HepG2 (cell line): ENCODE measurements at regions not wholly inside any gene's neighbourhood (a gene's known extent, or its start where the extent isn't known, plus 50 kb on each side); places are given as distances from the start of the nearest gene placed in this dataset.
A peak's percentile ranks its signal among the peaks of the same experiment; 100 is the strongest.

ENCODE experiments used
- ATAC-seq: fragments of 200-7000 bp; cut with Tn5 transposase; 3 replicates; pipeline ENCODE4 v1.9.1; 2020; ENCODE audit warnings: mild to moderate bottlenecking, moderate library complexity
- BruUV-seq: library from RNA; stranded (reverse); fragments of 400-500 nt; replicated peaks from 2 replicates; lab custom pipeline; 2021; lab: Mats Ljungman, UMichigan
- CTCF ChIA-PET: fragments of 300-600 bp; formaldehyde crosslinking; extraction: SDS; loops from one replicate; lab custom pipeline; 2021; ENCODE audit warnings: low total read pairs, inconsistent platforms, low intra/inter-chr PET ratio; lab: Yijun Ruan, JAX
- POLR2A ChIA-PET: fragments of 350-600 bp; sonication (Branson Sonifier 250); formaldehyde crosslinking; loops from one replicate; lab custom pipeline; 2020; ENCODE audit warnings: antibody characterized with exemption, inconsistent platforms; lab: Yijun Ruan, JAX
- DNase-seq: peaks from one replicate; pipeline ENCODE4 v3.0.0-alpha.2; 2015; ENCODE audit warnings: low spot score
- FAIRE-seq: peaks from 3 replicates; lab custom pipeline; 2011; peaks lifted over from hg19 to GRCh38; lab: Jason Lieb, UNC
- H2AFZ ChIP-seq: one replicate; pipeline ENCODE4 v1.6.1; 2011; ENCODE audit warnings: low read length, inconsistent platforms
- H3K27ac ChIP-seq: fragments of 300-600 bp; 3 replicates; pipeline ENCODE4 v1.8.0; 2011; ENCODE audit warnings: mixed run types, mild to moderate bottlenecking, mixed read lengths, low read length, inconsistent platforms; ENCODE audit not compliant: insufficient read depth; ENCODE audit errors: extremely low read length
- H3K27me3 ChIP-seq, 2 experiments: fragments of 200-600 bp in 1 of 2; 2 replicates in 1 of 2; 3 replicates in 1 of 2; pipeline versions ENCODE4 v1.6.0 to v1.8.0; 2011; ENCODE audit warnings: low read length in 2 of 2, mild to moderate bottlenecking in 2 of 2, moderate library complexity in 2 of 2, inconsistent platforms in 1 of 2; ENCODE audit not compliant: insufficient read depth in 2 of 2, control insufficient read depth in 1 of 2
- H3K36me3 ChIP-seq, 2 experiments: fragments of 200-600 bp in 1 of 2; replicated peaks in 1 of 2; 2 replicates in 1 of 2; 3 replicates in 1 of 2; pipeline versions ENCODE4 v1.5.1 to v1.8.0; 2011; ENCODE audit warnings: low read length in 2 of 2, inconsistent platforms in 1 of 2; ENCODE audit not compliant: insufficient read depth in 2 of 2, control insufficient read depth in 1 of 2
- H3K4me1 ChIP-seq: 2 replicates; pipeline ENCODE4 v1.5.1; 2012; ENCODE audit warnings: low read length, inconsistent platforms; ENCODE audit not compliant: insufficient read depth
- H3K4me2 ChIP-seq: 2 replicates; pipeline ENCODE4 v1.6.0; 2011; ENCODE audit warnings: low read depth, low read length, inconsistent platforms
- H3K4me3 ChIP-seq, 3 experiments: fragments of 200-600 bp in 1 of 3; sonication (generic), shearing (Covaris generic) in 1 of 3; replicated peaks in 1 of 3; 2 replicates each; pipeline ENCODE4 v1.5.1; 2011 to 2016; ENCODE audit warnings: low read length in 3 of 3, inconsistent platforms in 2 of 3, low read depth in 2 of 3, mild to moderate bottlenecking in 2 of 3, control low read depth in 1 of 3, mixed read lengths in 1 of 3; ENCODE audit not compliant: insufficient read depth in 1 of 3
- H3K79me2 ChIP-seq: one replicate; pipeline ENCODE4 v1.6.1; 2011; ENCODE audit warnings: low read length, inconsistent platforms; ENCODE audit not compliant: insufficient read depth
- H3K9ac ChIP-seq: 2 replicates; pipeline ENCODE4 v1.6.0; 2011; ENCODE audit warnings: mild to moderate bottlenecking, low read depth, low read length, inconsistent platforms; ENCODE audit not compliant: insufficient read depth
- H3K9me3 ChIP-seq: 2 replicates; pipeline ENCODE4 v1.5.1; 2012; ENCODE audit warnings: mild to moderate bottlenecking, low read length
- H4K20me1 ChIP-seq: 2 replicates; pipeline ENCODE4 v1.6.0; 2011; ENCODE audit warnings: inconsistent platforms, mild to moderate bottlenecking, low read length, moderate library complexity; ENCODE audit not compliant: insufficient read depth
- KAT2B ChIP-seq: fragments of 150-350 bp; IDR thresholded peaks from 2 replicates; pipeline ENCODE4 v1.6.1; 2014; ENCODE audit warnings: low read depth, low read length, borderline replicate concordance
- NR2F2 ChIP-seq: IDR thresholded peaks from 2 replicates; pipeline ENCODE4 v1.6.1; 2012; ENCODE audit warnings: low read depth, inconsistent platforms, borderline replicate concordance
- TBX3 ChIP-seq: fragments of 450-650 bp; IDR thresholded peaks from 2 replicates; pipeline ENCODE4 v1.6.1; 2017; ENCODE audit warnings: antibody characterized with exemption, mild to moderate bottlenecking, inconsistent platforms, borderline replicate concordance
- ZNF333 ChIP-seq: sonication (generic); formaldehyde crosslinking; IDR thresholded peaks from 2 replicates; pipeline ENCODE4 v1.4.0; 2020; ENCODE audit warnings: mild to moderate bottlenecking, missing genetic modification reagents, borderline replicate concordance
- WGBS: methylation state at CpG from one replicate; pipeline ENCODE4 v1.1.6; 2017; ENCODE audit warnings: low lambda C conversion rate; 5-methylcytosine and 5-hydroxymethylcytosine counted together
- in situ Hi-C: cut with HindIII; loops from 2 replicates; pipeline ENCODE4 v1.10.0; 2017; ENCODE audit warnings: low pct_unique_long_range_greater_than_20kb; ENCODE audit not compliant: extremely low pct_ligation_motif_present
- intact Hi-C: fragments of 100-400 bp; cut with micrococcal nuclease; formaldehyde crosslinking; loops from one replicate; pipeline ENCODE4 v1.10.0; 2022; ENCODE audit not compliant: unreplicated experiment
- TF ChIP-seq, protein P1 (sequence below): sonication (generic); formaldehyde crosslinking; IDR thresholded peaks from 2 replicates; pipeline ENCODE4 v1.4.0; 2020; ENCODE audit warnings: missing genetic modification reagents, borderline replicate concordance
- TF ChIP-seq, protein P2 (sequence below): sonication (generic); formaldehyde crosslinking; IDR thresholded peaks from 2 replicates; pipeline ENCODE4 v1.5.0; 2020; ENCODE audit warnings: mild to moderate bottlenecking, missing genetic modification reagents, moderate library complexity

DNA sequence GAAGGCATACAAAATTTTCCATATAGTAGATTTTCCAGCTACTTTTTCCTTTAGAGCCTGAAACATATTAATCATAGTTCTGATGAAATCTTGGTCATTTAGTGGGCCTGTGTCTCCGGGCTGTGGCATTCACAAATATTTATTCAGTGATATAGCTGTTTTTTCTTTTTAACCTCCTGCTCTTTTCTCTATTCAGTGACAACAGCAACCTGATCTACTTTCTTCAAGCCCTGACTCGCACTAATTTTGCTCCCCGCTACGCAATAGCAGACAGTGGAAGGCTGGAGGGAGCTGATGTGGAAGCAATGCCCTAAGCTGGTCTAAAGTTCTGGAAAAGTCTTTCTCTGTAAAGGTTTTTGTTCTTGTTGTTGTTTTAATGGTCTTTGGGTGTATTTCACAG is 289.7 kb downstream of the SLITRK6 start:
- Histone ChIP-seq H3K36me3 (no peaks in the 10 kb centered on the region), H3K27me3 (no peaks in the 10 kb centered on the region), H3K79me2 (no peaks in the 10 kb centered on the region), H3K9me3 (no peaks in the 10 kb centered on the region), H3K27ac (no peak overlapping the region), H2AFZ (no peak overlapping the region), H3K4me3 (no peak overlapping the region), H3K4me1 (no peaks in the 10 kb centered on the region), H3K9ac (no peak overlapping the region), H3K4me2 (no peak overlapping the region), H4K20me1 (no peaks in the 10 kb centered on the region)
- intact Hi-C loops: no loop called here
- ChIA-PET CTCF (no interaction called here), POLR2A (no interaction called here)
- no peak for FAIRE-seq
- BruUV-seq: no TSS peak
- in situ Hi-C loops: no loop called here
- no peak for DNase-seq
- ATAC-seq: no peak
- no peak for TF ChIP-seq TBX3
- no peak for TF ChIP-seq ZNF333 (CRISPR knock-in tag)
- WGBS: 15% methylated on average over 4 of the region's 4 CpGs

DNA sequence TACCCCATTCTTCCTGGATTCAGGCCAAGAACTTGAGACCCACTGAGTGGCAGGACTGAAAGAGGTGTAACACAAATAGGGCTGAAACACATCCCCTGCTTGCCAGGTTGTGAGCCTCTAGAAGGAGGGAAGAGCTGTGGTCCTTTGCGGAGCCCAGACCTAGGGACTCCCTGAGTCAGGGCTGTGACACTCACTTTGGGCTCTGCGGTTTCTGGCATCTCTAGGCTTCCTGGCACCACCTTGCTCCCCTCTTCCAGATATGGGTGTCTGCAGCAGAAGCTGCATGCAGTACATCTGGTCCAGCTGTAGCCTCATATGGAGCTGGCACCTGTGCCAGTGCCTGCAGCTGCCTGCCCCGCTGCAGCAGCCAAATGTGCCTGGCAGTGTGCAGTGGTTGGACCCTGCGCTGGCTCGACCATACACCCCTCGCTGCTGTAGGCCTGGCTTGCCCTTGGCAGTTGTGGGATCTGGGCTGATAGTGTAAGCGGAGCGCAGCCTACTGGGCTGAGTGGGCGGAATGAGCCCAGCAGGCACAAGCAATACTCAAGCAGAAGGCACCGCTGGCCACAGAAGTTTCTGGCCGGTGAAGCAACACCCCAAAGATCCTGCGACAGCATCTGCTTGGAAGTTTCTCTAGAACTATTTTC is 290.4 kb downstream of the SLITRK6 start:
- WGBS: 22% methylated on average over 2 of the region's 12 CpGs
- no peak overlapping the region for H2AFZ ChIP-seq
- in situ Hi-C loops: no loop called here
- H3K4me3 ChIP-seq: no peak overlapping the region
- no peaks in the 10 kb centered on the region for H3K79me2 ChIP-seq
- H3K4me2 ChIP-seq: no peak overlapping the region
- TF ChIP-seq, protein P1, sequence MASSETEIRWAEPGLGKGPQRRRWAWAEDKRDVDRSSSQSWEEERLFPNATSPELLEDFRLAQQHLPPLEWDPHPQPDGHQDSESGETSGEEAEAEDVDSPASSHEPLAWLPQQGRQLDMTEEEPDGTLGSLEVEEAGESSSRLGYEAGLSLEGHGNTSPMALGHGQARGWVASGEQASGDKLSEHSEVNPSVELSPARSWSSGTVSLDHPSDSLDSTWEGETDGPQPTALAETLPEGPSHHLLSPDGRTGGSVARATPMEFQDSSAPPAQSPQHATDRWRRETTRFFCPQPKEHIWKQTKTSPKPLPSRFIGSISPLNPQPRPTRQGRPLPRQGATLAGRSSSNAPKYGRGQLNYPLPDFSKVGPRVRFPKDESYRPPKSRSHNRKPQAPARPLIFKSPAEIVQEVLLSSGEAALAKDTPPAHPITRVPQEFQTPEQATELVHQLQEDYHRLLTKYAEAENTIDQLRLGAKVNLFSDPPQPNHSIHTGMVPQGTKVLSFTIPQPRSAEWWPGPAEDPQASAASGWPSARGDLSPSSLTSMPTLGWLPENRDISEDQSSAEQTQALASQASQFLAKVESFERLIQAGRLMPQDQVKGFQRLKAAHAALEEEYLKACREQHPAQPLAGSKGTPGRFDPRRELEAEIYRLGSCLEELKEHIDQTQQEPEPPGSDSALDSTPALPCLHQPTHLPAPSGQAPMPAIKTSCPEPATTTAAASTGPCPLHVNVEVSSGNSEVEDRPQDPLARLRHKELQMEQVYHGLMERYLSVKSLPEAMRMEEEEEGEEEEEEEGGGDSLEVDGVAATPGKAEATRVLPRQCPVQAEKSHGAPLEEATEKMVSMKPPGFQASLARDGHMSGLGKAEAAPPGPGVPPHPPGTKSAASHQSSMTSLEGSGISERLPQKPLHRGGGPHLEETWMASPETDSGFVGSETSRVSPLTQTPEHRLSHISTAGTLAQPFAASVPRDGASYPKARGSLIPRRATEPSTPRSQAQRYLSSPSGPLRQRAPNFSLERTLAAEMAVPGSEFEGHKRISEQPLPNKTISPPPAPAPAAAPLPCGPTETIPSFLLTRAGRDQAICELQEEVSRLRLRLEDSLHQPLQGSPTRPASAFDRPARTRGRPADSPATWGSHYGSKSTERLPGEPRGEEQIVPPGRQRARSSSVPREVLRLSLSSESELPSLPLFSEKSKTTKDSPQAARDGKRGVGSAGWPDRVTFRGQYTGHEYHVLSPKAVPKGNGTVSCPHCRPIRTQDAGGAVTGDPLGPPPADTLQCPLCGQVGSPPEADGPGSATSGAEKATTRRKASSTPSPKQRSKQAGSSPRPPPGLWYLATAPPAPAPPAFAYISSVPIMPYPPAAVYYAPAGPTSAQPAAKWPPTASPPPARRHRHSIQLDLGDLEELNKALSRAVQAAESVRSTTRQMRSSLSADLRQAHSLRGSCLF (CRISPR knock-in tag): no peak
- TF ChIP-seq, protein P2, sequence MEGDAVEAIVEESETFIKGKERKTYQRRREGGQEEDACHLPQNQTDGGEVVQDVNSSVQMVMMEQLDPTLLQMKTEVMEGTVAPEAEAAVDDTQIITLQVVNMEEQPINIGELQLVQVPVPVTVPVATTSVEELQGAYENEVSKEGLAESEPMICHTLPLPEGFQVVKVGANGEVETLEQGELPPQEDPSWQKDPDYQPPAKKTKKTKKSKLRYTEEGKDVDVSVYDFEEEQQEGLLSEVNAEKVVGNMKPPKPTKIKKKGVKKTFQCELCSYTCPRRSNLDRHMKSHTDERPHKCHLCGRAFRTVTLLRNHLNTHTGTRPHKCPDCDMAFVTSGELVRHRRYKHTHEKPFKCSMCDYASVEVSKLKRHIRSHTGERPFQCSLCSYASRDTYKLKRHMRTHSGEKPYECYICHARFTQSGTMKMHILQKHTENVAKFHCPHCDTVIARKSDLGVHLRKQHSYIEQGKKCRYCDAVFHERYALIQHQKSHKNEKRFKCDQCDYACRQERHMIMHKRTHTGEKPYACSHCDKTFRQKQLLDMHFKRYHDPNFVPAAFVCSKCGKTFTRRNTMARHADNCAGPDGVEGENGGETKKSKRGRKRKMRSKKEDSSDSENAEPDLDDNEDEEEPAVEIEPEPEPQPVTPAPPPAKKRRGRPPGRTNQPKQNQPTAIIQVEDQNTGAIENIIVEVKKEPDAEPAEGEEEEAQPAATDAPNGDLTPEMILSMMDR (CRISPR knock-in tag): peak; percentile 37
- TF ChIP-seq NR2F2 (no peak), KAT2B (no peak)
- no TSS peak for BruUV-seq
- no peak for DNase-seq
- H3K27ac ChIP-seq: no peak overlapping the region
- no peaks in the 10 kb centered on the region for H3K27me3 ChIP-seq
- no peaks in the 10 kb centered on the region for H3K4me1 ChIP-seq
- POLR2A ChIA-PET: no interaction called here
- 0 out of 2 replicates have a peak, but pooled peaks cover 4% of the 10 kb centered on the region for H3K9me3 ChIP-seq
- peak; percentile 43; the same call in 2 of the 3 replicates for ATAC-seq
- intact Hi-C loops: no loop called here
- FAIRE-seq: no peak
- no peaks in the 10 kb centered on the region for H4K20me1 ChIP-seq
- H3K36me3 ChIP-seq: no peaks in the 10 kb centered on the region
- CTCF ChIA-PET: no interaction called here
- no peak overlapping the region for H3K9ac ChIP-seq
